PC-3 (cell line): ENCODE measurements at regions not wholly inside any gene's neighbourhood (a gene's known extent, or its start where the extent isn't known, plus 50 kb on each side); places are given as distances from the start of the nearest gene placed in this dataset.

ENCODE experiments used
- ATAC-seq: fragments of 200-7000 bp; cut with Tn5 transposase; 2 replicates; pipeline ENCODE4 v1.9.1; 2020; ENCODE audit warnings: mild to moderate bottlenecking, moderate library complexity
- BruUV-seq: library from RNA; stranded (reverse); fragments of 400-500 nt; replicated peaks from 2 replicates; lab custom pipeline; 2021; lab: Mats Ljungman, UMichigan
- CTCF ChIA-PET: fragments of 300-600 bp; sonication (Branson Sonifier 250); formaldehyde crosslinking; loops from one replicate; lab custom pipeline; 2022; ENCODE audit warnings: antibody characterized with exemption; lab: Charles Lee
- POLR2A ChIA-PET: fragments of 300-600 bp; sonication (Branson Sonifier 250); formaldehyde crosslinking; loops from one replicate; lab custom pipeline; 2022; ENCODE audit warnings: antibody characterized with exemption; ENCODE audit not compliant: unreplicated experiment; lab: Charles Lee
- DNase-seq: peaks from one replicate; pipeline ENCODE4 v3.0.0-alpha.2; 2015
- H2AFZ ChIP-seq: fragments of 300-600 bp; sonication (generic); 2 replicates; pipeline ENCODE4 v1.6.0; 2016; ENCODE audit warnings: antibody characterized with exemption, low read length
- H3F3A ChIP-seq: fragments of 300-600 bp; sonication (generic); one replicate; pipeline ENCODE4 v1.6.0; 2017; ENCODE audit warnings: antibody characterized with exemption, low read length, control low read depth, mild to moderate bottlenecking; ENCODE audit not compliant: unreplicated experiment
- H3K27ac ChIP-seq: fragments of 300-600 bp; sonication (generic); 2 replicates; pipeline ENCODE4 v1.5.1; 2016; ENCODE audit warnings: mild to moderate bottlenecking, low read length
- H3K27me3 ChIP-seq: fragments of 300-600 bp; sonication (generic); 2 replicates; pipeline ENCODE4 v1.6.1; 2016; ENCODE audit warnings: low read length, mixed read lengths
- H3K36me3 ChIP-seq: fragments of 300-600 bp; sonication (generic); 2 replicates; pipeline ENCODE4 v1.6.1; 2016; ENCODE audit warnings: low read depth, mixed run types, low read length, mixed read lengths
- H3K4me1 ChIP-seq: fragments of 300-600 bp; sonication (generic); 2 replicates; pipeline ENCODE4 v1.5.1; 2016; ENCODE audit warnings: low read length; ENCODE audit not compliant: insufficient read depth
- H3K4me2 ChIP-seq: fragments of 300-600 bp; sonication (generic); 2 replicates; pipeline ENCODE4 v1.6.0; 2016; ENCODE audit warnings: low read length
- H3K4me3 ChIP-seq: fragments of 300-600 bp; sonication (generic); 2 replicates; pipeline ENCODE4 v1.5.1; 2016; ENCODE audit warnings: mild to moderate bottlenecking, low read length, mixed read lengths
- H3K79me2 ChIP-seq: fragments of 300-600 bp; sonication (generic); 2 replicates; pipeline ENCODE4 v1.6.1; 2017; ENCODE audit warnings: low read length, mixed read lengths
- H3K9ac ChIP-seq: fragments of 300-600 bp; sonication (generic); 2 replicates; pipeline ENCODE4 v1.6.0; 2016; ENCODE audit warnings: mild to moderate bottlenecking, low read length
- H3K9me2 ChIP-seq: fragments of 300-600 bp; sonication (generic); replicated peaks from 2 replicates; pipeline ENCODE4 v1.6.1; 2016; ENCODE audit warnings: mixed run types, low read length, mixed read lengths
- H3K9me3 ChIP-seq: fragments of 300-600 bp; sonication (generic); 2 replicates; pipeline ENCODE4 v1.6.1; 2016; ENCODE audit warnings: low read length, mixed read lengths
- H4K20me1 ChIP-seq: fragments of 300-600 bp; sonication (generic); 2 replicates; pipeline ENCODE4 v1.6.1; 2016; ENCODE audit warnings: low read length, mixed read lengths
- EZH2 ChIP-seq: fragments of 300-600 bp; sonication (generic); IDR thresholded peaks from one replicate; pipeline ENCODE4 v1.6.1; 2017; ENCODE audit warnings: antibody characterized with exemption, mild to moderate bottlenecking, low read length; ENCODE audit not compliant: unreplicated experiment
- EZH2phosphoT487 ChIP-seq: fragments of 300-600 bp; sonication (generic); IDR thresholded peaks from 2 replicates; pipeline ENCODE4 v1.6.1; 2018; ENCODE audit warnings: mild to moderate bottlenecking, antibody characterized with exemption, low read length, borderline replicate concordance
- intact Hi-C: fragments of 100-400 bp; cut with micrococcal nuclease; formaldehyde crosslinking; loops from 2 replicates; pipeline ENCODE4 v1.9.0; 2023
- TF ChIP-seq, protein P1 (sequence below): fragments of 300-600 bp; sonication (generic); conservative IDR thresholded peaks from 2 replicates; pipeline ENCODE4 v1.5.1; 2017; ENCODE audit warnings: antibody characterized with exemption, low read depth, mild to moderate bottlenecking, low read length

- ChIA-PET CTCF (no interaction called here), POLR2A (no interaction called here)
- H3K9ac ChIP-seq, result no peak overlapping the region
- no peaks in the 10 kb centered on the region for H4K20me1 ChIP-seq
- no peaks in the 10 kb centered on the region for H3K9me2 ChIP-seq
- DNase-seq, result no peak
- intact Hi-C loops, result no loop called here
- no peak overlapping the region for H3K4me2 ChIP-seq
- no peaks in the 10 kb centered on the region for H3K36me3 ChIP-seq
- no peaks in the 10 kb centered on the region for H3K9me3 ChIP-seq
- H3K79me2 ChIP-seq, result no peaks in the 10 kb centered on the region
- no TSS peak for BruUV-seq
- H3K27ac ChIP-seq, result no peak overlapping the region
- no peaks in the 10 kb centered on the region for H3K27me3 ChIP-seq
- ATAC-seq, result no peak
- H3F3A ChIP-seq, result no peaks in the 10 kb centered on the region
- TF ChIP-seq, protein P1, sequence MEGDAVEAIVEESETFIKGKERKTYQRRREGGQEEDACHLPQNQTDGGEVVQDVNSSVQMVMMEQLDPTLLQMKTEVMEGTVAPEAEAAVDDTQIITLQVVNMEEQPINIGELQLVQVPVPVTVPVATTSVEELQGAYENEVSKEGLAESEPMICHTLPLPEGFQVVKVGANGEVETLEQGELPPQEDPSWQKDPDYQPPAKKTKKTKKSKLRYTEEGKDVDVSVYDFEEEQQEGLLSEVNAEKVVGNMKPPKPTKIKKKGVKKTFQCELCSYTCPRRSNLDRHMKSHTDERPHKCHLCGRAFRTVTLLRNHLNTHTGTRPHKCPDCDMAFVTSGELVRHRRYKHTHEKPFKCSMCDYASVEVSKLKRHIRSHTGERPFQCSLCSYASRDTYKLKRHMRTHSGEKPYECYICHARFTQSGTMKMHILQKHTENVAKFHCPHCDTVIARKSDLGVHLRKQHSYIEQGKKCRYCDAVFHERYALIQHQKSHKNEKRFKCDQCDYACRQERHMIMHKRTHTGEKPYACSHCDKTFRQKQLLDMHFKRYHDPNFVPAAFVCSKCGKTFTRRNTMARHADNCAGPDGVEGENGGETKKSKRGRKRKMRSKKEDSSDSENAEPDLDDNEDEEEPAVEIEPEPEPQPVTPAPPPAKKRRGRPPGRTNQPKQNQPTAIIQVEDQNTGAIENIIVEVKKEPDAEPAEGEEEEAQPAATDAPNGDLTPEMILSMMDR, result no peak
- no peak for TF ChIP-seq EZH2phosphoT487
- TF ChIP-seq EZH2, result no peak
- no peak overlapping the region for H3K4me3 ChIP-seq
- H3K4me1 ChIP-seq, result no peaks in the 10 kb centered on the region
- peak overlapping the region; percentile 57 for H2AFZ ChIP-seq
Observed at GRCh38 chr6:63458480-63459115, 113.7 kb upstream of the LOC128125822 start.

GRCh38 chr6:63459814-63460213 lies 112.5 kb upstream of the LOC128125822 start:
- intact Hi-C loops, result no loop called here
- no peaks in the 10 kb centered on the region for H3K9me2 ChIP-seq
- no TSS peak for BruUV-seq
- no peak overlapping the region for H3K4me2 ChIP-seq
- ATAC-seq, result no peak
- H3K4me1 ChIP-seq, result no peaks in the 10 kb centered on the region
- no peak overlapping the region for H2AFZ ChIP-seq
- no peaks in the 10 kb centered on the region for H3K27me3 ChIP-seq
- H3K79me2 ChIP-seq, result no peaks in the 10 kb centered on the region
- no peak overlapping the region for H3K27ac ChIP-seq
- no peaks in the 10 kb centered on the region for H3K36me3 ChIP-seq
- H4K20me1 ChIP-seq, result no peaks in the 10 kb centered on the region
- H3K9me3 ChIP-seq, result no peaks in the 10 kb centered on the region
- no peak overlapping the region for H3K4me3 ChIP-seq
- H3K9ac ChIP-seq, result no peak overlapping the region
- no peaks in the 10 kb centered on the region for H3F3A ChIP-seq
- POLR2A ChIA-PET, result no interaction called here
- TF ChIP-seq EZH2 (no peak), EZH2phosphoT487 (no peak)
- TF ChIP-seq, protein P1, result no peak
- DNase-seq, result no peak
- CTCF ChIA-PET, result interaction anchor here (0.6 kb wide), 1 partner anchor 56 kb away, joined by 3 read pairs; no protein-coding TSS in a partner anchor

- CTCF ChIA-PET, result no interaction called here
- Histone ChIP-seq H3K4me3 (no peak overlapping the region), H3K4me2 (no peak overlapping the region), H3K36me3 (no peaks in the 10 kb centered on the region), H3K9me3 (no peaks in the 10 kb centered on the region), H2AFZ (no peak overlapping the region), H3K9ac (no peak overlapping the region), H3K27me3 (no peaks in the 10 kb centered on the region), H3K4me1 (no peaks in the 10 kb centered on the region), H3F3A (no peaks in the 10 kb centered on the region), H3K9me2 (no peaks in the 10 kb centered on the region), H3K79me2 (no peaks in the 10 kb centered on the region), H3K27ac (no peak overlapping the region), H4K20me1 (no peaks in the 10 kb centered on the region)
- DNase-seq (no peak), ATAC-seq (no peak)
- POLR2A ChIA-PET, result no interaction called here
- BruUV-seq, result no TSS peak
- TF ChIP-seq EZH2 (no peak), EZH2phosphoT487 (no peak)
- TF ChIP-seq, protein P1, result no peak
- intact Hi-C loops, result no loop called here
Observed at GRCh38 chr6:63460971-63461370, 111.3 kb upstream of the LOC128125822 start.
